ENCODE measurements at regions not wholly inside any gene's neighbourhood (a gene's known extent, or its start where the extent isn't known, plus 50 kb on each side); places are given as distances from the start of the nearest gene placed in this dataset.

DNA sequence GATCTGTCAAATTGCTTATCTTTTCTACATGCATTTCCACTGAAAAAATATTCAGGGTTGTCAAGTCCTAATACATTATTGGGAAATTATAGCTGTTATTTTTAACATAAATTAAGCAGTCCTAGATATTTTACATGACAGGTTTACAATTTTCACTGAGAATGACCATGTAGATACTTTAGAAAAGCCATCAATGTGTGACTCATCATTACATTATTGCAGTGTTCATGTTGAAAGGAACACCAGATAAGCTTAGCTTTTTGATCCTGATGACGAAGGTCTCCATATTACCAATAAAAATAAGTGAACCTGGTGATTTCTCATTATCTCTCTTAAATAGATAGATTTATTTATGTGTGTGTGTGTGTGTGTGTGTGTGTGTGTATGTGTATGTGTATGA lies 529.5 kb upstream of the PCDH15 start:
- TF ChIP-seq, protein P1, sequence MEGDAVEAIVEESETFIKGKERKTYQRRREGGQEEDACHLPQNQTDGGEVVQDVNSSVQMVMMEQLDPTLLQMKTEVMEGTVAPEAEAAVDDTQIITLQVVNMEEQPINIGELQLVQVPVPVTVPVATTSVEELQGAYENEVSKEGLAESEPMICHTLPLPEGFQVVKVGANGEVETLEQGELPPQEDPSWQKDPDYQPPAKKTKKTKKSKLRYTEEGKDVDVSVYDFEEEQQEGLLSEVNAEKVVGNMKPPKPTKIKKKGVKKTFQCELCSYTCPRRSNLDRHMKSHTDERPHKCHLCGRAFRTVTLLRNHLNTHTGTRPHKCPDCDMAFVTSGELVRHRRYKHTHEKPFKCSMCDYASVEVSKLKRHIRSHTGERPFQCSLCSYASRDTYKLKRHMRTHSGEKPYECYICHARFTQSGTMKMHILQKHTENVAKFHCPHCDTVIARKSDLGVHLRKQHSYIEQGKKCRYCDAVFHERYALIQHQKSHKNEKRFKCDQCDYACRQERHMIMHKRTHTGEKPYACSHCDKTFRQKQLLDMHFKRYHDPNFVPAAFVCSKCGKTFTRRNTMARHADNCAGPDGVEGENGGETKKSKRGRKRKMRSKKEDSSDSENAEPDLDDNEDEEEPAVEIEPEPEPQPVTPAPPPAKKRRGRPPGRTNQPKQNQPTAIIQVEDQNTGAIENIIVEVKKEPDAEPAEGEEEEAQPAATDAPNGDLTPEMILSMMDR (IDR thresholded peaks at IDR 0.05), result no peak
- TF ChIP-seq EP300 (IDR thresholded peaks at IDR 0.05; ENCODE audit: low read depth), result no peak
- no peak for TF ChIP-seq POLR2AphosphoS5 (IDR thresholded peaks at IDR 0.05)
- TF ChIP-seq POLR2A (IDR thresholded peaks at IDR 0.05), result no peak
